Ectodermal cell (in vitro differentiated cells): ENCODE measurements at regions not wholly inside any gene's neighbourhood (a gene's known extent, or its start where the extent isn't known, plus 50 kb on each side); places are given as distances from the start of the nearest gene placed in this dataset.
"Not testable (repeated sequence)": the region's sequence is repeated elsewhere in the genome, so short reads cannot be mapped to it uniquely, and the experiment has no call there.

Experiments
- H3K27ac ChIP-seq: 2 replicates; pipeline ENCODE4 v1.7.0; 2013; ENCODE audit warnings: mild to moderate bottlenecking, low read depth, low read length; ENCODE audit not compliant: insufficient read depth, poor library complexity, severe bottlenecking
- H3K27me3 ChIP-seq: 2 replicates; pipeline ENCODE4 v1.7.0; 2013; ENCODE audit warnings: mild to moderate bottlenecking, low read length; ENCODE audit not compliant: insufficient read depth, control insufficient read depth, poor library complexity, severe bottlenecking
- H3K36me3 ChIP-seq: one replicate; pipeline ENCODE4 v1.7.0; 2013; ENCODE audit warnings: low read length; ENCODE audit not compliant: control insufficient read depth, insufficient read depth
- H3K4me1 ChIP-seq: one replicate; pipeline ENCODE4 v1.7.0; 2013; ENCODE audit warnings: low read length; ENCODE audit not compliant: control insufficient read depth, insufficient read depth
- H3K4me3 ChIP-seq: 2 replicates; pipeline ENCODE4 v1.7.0; 2013; ENCODE audit warnings: low read depth, low read length, control low read depth; ENCODE audit not compliant: insufficient read depth
- H3K9me3 ChIP-seq: 2 replicates; pipeline ENCODE4 v1.7.0; 2013; ENCODE audit warnings: mild to moderate bottlenecking, low read length, moderate library complexity; ENCODE audit not compliant: control insufficient read depth
- WGBS, 2 experiments: methylation state at CpG; one replicate each; pipeline ENCODE4 v1.1.7; 2013; ENCODE audit warnings: missing lambda C conversion rate in 2 of 2; 5-methylcytosine and 5-hydroxymethylcytosine counted together

GRCh38 chr5:28390341-28390740 lies 1352.0 kb upstream of the CDH9 start:
- H3K4me1 ChIP-seq, result no peaks in the 10 kb centered on the region
- no CpG with 5 or more reads among the region's 1 CpG for WGBS, 2 experiments
- no peaks in the 10 kb centered on the region for H3K9me3 ChIP-seq
- H3K36me3 ChIP-seq, result no peaks in the 10 kb centered on the region
- no peak overlapping the region for H3K27ac ChIP-seq
- H3K4me3 ChIP-seq, result no peak overlapping the region
- H3K27me3 ChIP-seq, result no peaks in the 10 kb centered on the region

DNA sequence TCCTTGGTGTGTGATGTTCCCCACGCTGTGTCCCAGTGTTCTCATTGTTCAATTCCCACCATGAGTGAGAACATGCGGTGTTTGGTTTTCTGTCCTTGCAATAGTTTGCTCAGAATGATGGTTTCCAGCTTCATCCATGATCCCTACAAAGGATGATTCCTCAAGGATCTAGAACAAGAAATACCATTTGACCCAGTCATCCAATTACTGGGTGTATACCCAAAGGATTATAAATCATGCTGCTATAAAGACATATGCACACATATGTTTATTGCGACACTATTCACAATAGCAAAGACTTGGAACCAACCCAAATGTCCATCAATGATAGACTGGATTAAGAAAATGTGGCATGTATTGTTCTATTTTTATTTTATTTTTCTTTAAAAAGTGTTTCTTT lies 1351.3 kb upstream of the CDH9 start:
- H3K27ac ChIP-seq, H3K27me3 ChIP-seq: not testable (repeated sequence)
- WGBS, 2 experiments, result 91 to 92% methylated on average over 2 of the region's 3 CpGs

GRCh38 chr5:28388428-28388827 lies 1350.0 kb upstream of the CDH9 start:
- WGBS, 2 experiments, result 100% methylated on average over 1 of the region's 2 CpGs
- Histone ChIP-seq H3K4me3 (no peak overlapping the region), H3K27ac (no peak overlapping the region), H3K4me1 (no peaks in the 10 kb centered on the region), H3K36me3 (no peaks in the 10 kb centered on the region), H3K27me3 (no peaks in the 10 kb centered on the region), H3K9me3 (no peaks in the 10 kb centered on the region)

More for the DNA sequence above, 1351.3 kb upstream of the CDH9 start:
- not testable (repeated sequence) for H3K36me3 ChIP-seq, H3K4me1 ChIP-seq, H3K4me3 ChIP-seq, H3K9me3 ChIP-seq

- Histone ChIP-seq H3K27ac (no peak overlapping the region), H3K4me1 (no peaks in the 10 kb centered on the region), H3K4me3 (no peak overlapping the region), H3K9me3 (no peaks in the 10 kb centered on the region), H3K27me3 (no peaks in the 10 kb centered on the region), H3K36me3 (no peaks in the 10 kb centered on the region)
- 83 to 100% methylated on average over 1 to 2 of the region's 2 CpGs for WGBS, 2 experiments
These were observed 1348.3 kb upstream of the CDH9 start for GRCh38 chr5:28386712-28387111.

GRCh38 chr5:28380167-28380566 lies 1341.8 kb upstream of the CDH9 start:
- Histone ChIP-seq H3K27me3 (no peaks in the 10 kb centered on the region), H3K4me3 (no peak overlapping the region), H3K4me1 (no peaks in the 10 kb centered on the region), H3K9me3 (no peaks in the 10 kb centered on the region), H3K36me3 (no peaks in the 10 kb centered on the region), H3K27ac (no peak overlapping the region)
- WGBS, 2 experiments, result 95% methylated on average over 2 of the region's 2 CpGs

GRCh38 chr5:28374492-28374967 lies 1336.1 kb upstream of the CDH9 start:
- no peaks in the 10 kb centered on the region for H3K27me3 ChIP-seq
- no peaks in the 10 kb centered on the region for H3K4me1 ChIP-seq
- H3K9me3 ChIP-seq, result no peaks in the 10 kb centered on the region
- no peak overlapping the region for H3K4me3 ChIP-seq
- 89 to 97% methylated on average over 3 of the region's 3 CpGs for WGBS, 2 experiments
- H3K27ac ChIP-seq, result no peak overlapping the region
- H3K36me3 ChIP-seq, result no peaks in the 10 kb centered on the region

GRCh38 chr5:28370896-28371295 lies 1332.5 kb upstream of the CDH9 start:
- H3K4me1 ChIP-seq, result no peaks in the 10 kb centered on the region
- WGBS, 2 experiments, result 88 to 90% methylated on average over 2 to 3 of the region's 3 CpGs
- H3K36me3 ChIP-seq, result no peaks in the 10 kb centered on the region
- no peak overlapping the region for H3K4me3 ChIP-seq
- H3K27me3 ChIP-seq, result no peaks in the 10 kb centered on the region
- no peak overlapping the region for H3K27ac ChIP-seq
- H3K9me3 ChIP-seq, result no peaks in the 10 kb centered on the region

- H3K4me3 ChIP-seq, result no peak overlapping the region
- no peaks in the 10 kb centered on the region for H3K27me3 ChIP-seq
- 71 to 88% methylated on average over 1 to 2 of the region's 2 CpGs for WGBS, 2 experiments
- H3K4me1 ChIP-seq, result no peaks in the 10 kb centered on the region
- H3K9me3 ChIP-seq, result no peaks in the 10 kb centered on the region
- no peak overlapping the region for H3K27ac ChIP-seq
- no peaks in the 10 kb centered on the region for H3K36me3 ChIP-seq
These were observed 1331.0 kb upstream of the CDH9 start for GRCh38 chr5:28369418-28369817.

DNA sequence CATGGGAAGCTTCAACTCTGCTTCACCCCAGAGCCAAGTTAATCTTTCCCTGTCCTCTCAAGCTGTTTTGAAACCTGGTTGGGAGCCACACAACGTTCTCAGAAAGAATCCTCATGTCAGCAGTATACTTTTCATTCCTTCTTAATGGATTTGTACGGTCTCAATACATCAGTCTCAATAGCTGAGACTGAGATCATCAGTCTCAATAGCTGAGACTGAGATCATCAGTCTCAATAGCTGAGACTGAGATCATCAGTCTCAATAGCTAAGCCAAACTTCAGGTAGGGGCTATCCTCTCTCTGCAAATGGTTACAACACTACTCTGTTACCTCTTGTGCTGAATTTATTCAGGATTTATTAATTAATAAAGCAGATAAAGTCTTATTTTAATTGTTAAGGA lies 1317.4 kb upstream of the CDH9 start:
- WGBS, 2 experiments, result 74 to 78% methylated on average over 2 of the region's 2 CpGs

GRCh38 chr5:28346696-28347095 lies 1308.3 kb upstream of the CDH9 start:
- WGBS, 2 experiments, result 95% methylated on average over 5 of the region's 5 CpGs

More for the DNA sequence above, 1317.4 kb upstream of the CDH9 start:
- Histone ChIP-seq H3K27me3 (no peaks in the 10 kb centered on the region), H3K27ac (no peak overlapping the region), H3K36me3 (no peaks in the 10 kb centered on the region), H3K4me1 (no peaks in the 10 kb centered on the region), H3K4me3 (no peak overlapping the region), H3K9me3 (no peaks in the 10 kb centered on the region)

DNA sequence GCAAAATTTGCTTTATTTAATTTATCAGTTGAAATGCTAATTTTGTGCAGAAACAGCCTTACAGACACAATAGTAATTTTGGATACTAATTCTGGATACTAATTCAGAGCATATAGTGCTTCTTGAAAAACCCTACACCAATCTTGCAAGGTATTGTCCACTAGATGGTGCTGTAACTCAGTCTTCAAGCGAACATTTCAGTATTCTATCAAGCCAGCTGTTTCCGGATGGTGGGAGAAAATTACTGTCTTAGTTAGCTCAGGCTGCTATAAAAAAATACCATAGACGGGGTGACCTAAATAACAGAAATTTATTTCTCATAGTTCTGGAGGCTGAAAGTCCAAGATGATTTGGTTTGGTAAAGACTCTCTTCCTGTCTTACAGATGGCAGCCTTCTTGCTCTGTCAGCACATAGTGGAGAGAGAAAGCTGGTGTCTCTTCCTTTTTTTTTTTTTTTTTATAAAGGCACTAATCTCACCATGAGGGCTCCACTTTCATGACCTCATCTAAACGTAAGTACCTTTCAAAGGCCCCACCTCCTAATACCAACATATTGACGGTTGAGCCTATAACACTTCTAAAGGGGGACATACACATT lies 1306.5 kb upstream of the CDH9 start:
- Histone ChIP-seq H3K4me3 (no peak overlapping the region), H3K27ac (no peak overlapping the region), H3K36me3 (no peaks in the 10 kb centered on the region), H3K27me3 (no peaks in the 10 kb centered on the region), H3K9me3 (no peaks in the 10 kb centered on the region), H3K4me1 (no peaks in the 10 kb centered on the region)
- 27 to 49% methylated on average over 4 to 5 of the region's 5 CpGs for WGBS, 2 experiments

More at GRCh38 chr5:28346696-28347095, 1308.3 kb upstream of the CDH9 start:
- H3K4me3 ChIP-seq, result no peak overlapping the region
- no peaks in the 10 kb centered on the region for H3K9me3 ChIP-seq
- no peaks in the 10 kb centered on the region for H3K4me1 ChIP-seq
- no peaks in the 10 kb centered on the region for H3K36me3 ChIP-seq
- H3K27ac ChIP-seq, result no peak overlapping the region
- no peaks in the 10 kb centered on the region for H3K27me3 ChIP-seq
